Mucosa of descending colon (tissue), 3 donors: ENCODE measurements at regions not wholly inside any gene's neighbourhood (a gene's known extent, or its start where the extent isn't known, plus 50 kb on each side); places are given as distances from the start of the nearest gene placed in this dataset.
"Not testable (repeated sequence)": the region's sequence is repeated elsewhere in the genome, so short reads cannot be mapped to it uniquely, and the experiment has no call there.

Source experiments
- ATAC-seq: fragments of 200-7000 bp; cut with Tn5 transposase; one replicate; pipeline ENCODE4 v1.9.1; 2020; ENCODE audit warnings: mild to moderate bottlenecking, moderate library complexity
- DNase-seq, 3 donors: peaks; one replicate each; pipeline ENCODE4 v3.0.0-alpha.2; 2020
- H3K36me3 ChIP-seq: fragments of 200-600 bp; one replicate; pipeline ENCODE4 v1.8.0; 2021; ENCODE audit warnings: low read depth, mild to moderate bottlenecking
- H3K4me1 ChIP-seq: fragments of 200-600 bp; one replicate; pipeline ENCODE4 v1.8.0; 2021; ENCODE audit warnings: low read depth, mild to moderate bottlenecking
- H3K4me3 ChIP-seq: fragments of 200-600 bp; one replicate; pipeline ENCODE4 v1.8.0; 2021; ENCODE audit warnings: mild to moderate bottlenecking
- H3K9me3 ChIP-seq: fragments of 200-600 bp; one replicate; pipeline ENCODE4 v1.8.0; 2021; ENCODE audit warnings: mild to moderate bottlenecking
- intact Hi-C, 2 donors: fragments of 100-400 bp; cut with DNase I in 1 of 2; cut with micrococcal nuclease in 1 of 2; formaldehyde crosslinking; loops; one replicate each; pipeline versions ENCODE4 v1.11.0 to v1.11.1; 2022; cut with DNase I, micrococcal nuclease
- TF ChIP-seq, protein P1 (sequence below): fragments of 200-600 bp; IDR thresholded peaks from one replicate; pipeline ENCODE4 v1.8.0; 2022; ENCODE audit warnings: antibody characterized with exemption, mild to moderate bottlenecking
- donor health status: DM: no; HTN: no; CAD: no; lungs with moderate emphysema.
- donor health status: DM: no; HTN: no; CAD: no.
- donor health status: DM: no; HTN: yes; CAD: no.

DNA sequence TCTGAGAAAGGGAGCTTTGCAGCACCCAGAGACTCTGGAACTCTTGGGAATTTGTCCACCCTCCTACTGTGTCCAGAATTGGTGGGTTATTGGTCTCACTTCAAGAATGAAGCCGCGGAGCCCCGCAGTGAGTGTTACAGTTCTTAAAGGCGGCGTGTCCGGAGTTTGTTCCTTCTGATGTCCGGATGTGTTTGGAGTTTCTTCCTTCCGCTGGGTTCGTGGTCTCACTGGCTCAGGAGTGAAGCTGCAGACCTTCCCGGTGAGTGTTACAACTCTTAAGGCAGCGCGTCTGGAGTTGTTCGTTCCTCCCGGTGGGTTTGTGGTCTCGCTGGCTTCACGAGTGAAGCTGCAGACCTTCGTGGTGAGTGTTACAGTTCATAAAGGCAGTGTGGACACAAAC, 824.7 kb downstream of the LRRTM4 start:
- H3K36me3 ChIP-seq, DNase-seq, ATAC-seq, H3K9me3 ChIP-seq, intact Hi-C loops, H3K4me1 ChIP-seq, H3K4me3 ChIP-seq: not testable (repeated sequence)

DNA sequence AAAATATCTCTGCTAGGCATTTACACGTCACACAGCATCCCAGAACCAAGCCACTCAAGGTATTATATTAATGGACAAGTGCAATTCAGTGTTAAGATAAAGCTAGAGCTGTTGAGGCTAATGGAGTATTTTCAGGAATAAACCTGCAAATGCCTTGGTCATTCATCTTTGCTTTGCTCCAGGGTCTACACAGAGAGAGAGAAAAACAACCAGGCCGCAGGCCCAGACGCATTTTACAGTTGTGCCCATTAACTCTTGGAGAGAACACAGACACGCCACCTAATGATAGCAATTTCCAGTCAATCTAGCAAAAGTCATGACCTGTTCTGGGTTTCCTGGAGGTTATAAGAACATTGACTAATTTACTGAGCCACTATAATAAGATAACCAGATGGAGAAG, 829.3 kb downstream of the LRRTM4 start:
- intact Hi-C loops, result no loop called here
- TF ChIP-seq, protein P1, sequence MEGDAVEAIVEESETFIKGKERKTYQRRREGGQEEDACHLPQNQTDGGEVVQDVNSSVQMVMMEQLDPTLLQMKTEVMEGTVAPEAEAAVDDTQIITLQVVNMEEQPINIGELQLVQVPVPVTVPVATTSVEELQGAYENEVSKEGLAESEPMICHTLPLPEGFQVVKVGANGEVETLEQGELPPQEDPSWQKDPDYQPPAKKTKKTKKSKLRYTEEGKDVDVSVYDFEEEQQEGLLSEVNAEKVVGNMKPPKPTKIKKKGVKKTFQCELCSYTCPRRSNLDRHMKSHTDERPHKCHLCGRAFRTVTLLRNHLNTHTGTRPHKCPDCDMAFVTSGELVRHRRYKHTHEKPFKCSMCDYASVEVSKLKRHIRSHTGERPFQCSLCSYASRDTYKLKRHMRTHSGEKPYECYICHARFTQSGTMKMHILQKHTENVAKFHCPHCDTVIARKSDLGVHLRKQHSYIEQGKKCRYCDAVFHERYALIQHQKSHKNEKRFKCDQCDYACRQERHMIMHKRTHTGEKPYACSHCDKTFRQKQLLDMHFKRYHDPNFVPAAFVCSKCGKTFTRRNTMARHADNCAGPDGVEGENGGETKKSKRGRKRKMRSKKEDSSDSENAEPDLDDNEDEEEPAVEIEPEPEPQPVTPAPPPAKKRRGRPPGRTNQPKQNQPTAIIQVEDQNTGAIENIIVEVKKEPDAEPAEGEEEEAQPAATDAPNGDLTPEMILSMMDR, result no peak
- Histone ChIP-seq H3K4me1 (no peaks in the 10 kb centered on the region), H3K9me3 (no peaks in the 10 kb centered on the region), H3K36me3 (no peaks in the 10 kb centered on the region), H3K4me3 (no peak overlapping the region)
- no peak for DNase-seq
- no peak for ATAC-seq

- DNase-seq (no peak), ATAC-seq (no peak)
- Histone ChIP-seq H3K4me1 (no peaks in the 10 kb centered on the region), H3K9me3 (no peaks in the 10 kb centered on the region), H3K36me3 (no peaks in the 10 kb centered on the region), H3K4me3 (no peak overlapping the region)
- intact Hi-C loops, result no loop called here
- TF ChIP-seq, protein P1, result no peak
Observed at GRCh38 chr2:76688732-76689131, 833.4 kb downstream of the LRRTM4 start.

DNA sequence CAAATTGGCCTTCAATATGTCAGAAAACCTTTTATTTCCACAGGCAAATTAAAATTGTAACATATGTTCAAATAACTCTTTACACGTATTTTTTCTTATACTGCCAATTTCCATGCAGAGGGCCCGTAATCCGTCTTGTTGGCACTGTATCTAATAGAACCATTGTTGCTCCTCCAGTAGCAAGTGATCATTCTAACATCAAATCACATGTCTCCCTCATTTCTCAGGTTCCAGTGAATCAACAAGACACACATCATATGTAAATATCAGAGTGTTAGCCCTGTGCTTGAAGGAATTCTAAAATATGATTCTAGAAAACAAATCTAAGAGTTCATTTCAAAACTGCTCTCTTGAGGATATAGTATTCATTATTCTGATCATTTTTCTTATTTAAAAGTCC, 834.3 kb downstream of the LRRTM4 start:
- TF ChIP-seq, protein P1, result no peak
- H3K4me3 ChIP-seq, result no peak overlapping the region
- H3K4me1 ChIP-seq, result no peaks in the 10 kb centered on the region
- no peak for ATAC-seq
- intact Hi-C loops, result no loop called here
- H3K36me3 ChIP-seq, result no peaks in the 10 kb centered on the region
- no peak for DNase-seq
- no peaks in the 10 kb centered on the region for H3K9me3 ChIP-seq

GRCh38 chr2:76684756-76685155, 837.4 kb downstream of the LRRTM4 start:
- H3K36me3 ChIP-seq, result no peaks in the 10 kb centered on the region
- H3K4me3 ChIP-seq, result no peak overlapping the region
- no peaks in the 10 kb centered on the region for H3K4me1 ChIP-seq
- DNase-seq (no peak), ATAC-seq (peak; percentile 55)
- intact Hi-C loops, result no loop called here
- no peaks in the 10 kb centered on the region for H3K9me3 ChIP-seq
- TF ChIP-seq, protein P1, result no peak

DNA sequence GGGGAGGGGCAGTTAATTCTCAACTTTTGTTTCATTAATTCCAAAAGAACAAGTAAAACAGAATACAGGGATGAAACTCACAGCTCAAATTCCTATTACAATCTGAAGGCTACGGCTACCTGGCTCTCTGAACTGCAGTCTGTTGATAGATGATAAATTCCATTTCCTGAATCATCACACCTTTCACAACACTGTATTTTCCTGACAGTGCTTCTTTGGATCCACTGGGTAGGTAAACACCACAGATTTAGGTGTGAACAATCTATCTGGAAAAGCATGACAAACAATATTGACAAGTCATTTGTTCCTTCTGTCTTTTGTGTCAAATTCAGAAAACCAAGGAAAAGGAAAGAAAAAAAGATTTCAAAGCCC, 843.2 kb downstream of the LRRTM4 start:
- Histone ChIP-seq H3K4me1 (peaks cover 4% of the 10 kb centered on the region), H3K36me3 (no peaks in the 10 kb centered on the region), H3K9me3 (no peaks in the 10 kb centered on the region), H3K4me3 (no peak overlapping the region)
- TF ChIP-seq, protein P1, result no peak
- peak in 1 of 3 donors; percentile 41 for DNase-seq
- peak; percentile 62 for ATAC-seq
- intact Hi-C loops, result no loop called here
